Neural crest cell (in vitro differentiated cells): ENCODE measurements at regions not wholly inside any gene's neighbourhood (a gene's known extent, or its start where the extent isn't known, plus 50 kb on each side); places are given as distances from the start of the nearest gene placed in this dataset.

Source experiments
- DNase-seq: peaks from one replicate; pipeline ENCODE4 v3.0.0; 2021; ENCODE audit warnings: low read depth, mixed read lengths, low spot score
- H3K27ac Mint-ChIP-seq: one replicate; pipeline ENCODE4 v1.8.0; 2021; ENCODE audit warnings: mild to moderate bottlenecking, mixed read lengths; ENCODE audit not compliant: unreplicated experiment
- H3K27me3 Mint-ChIP-seq: 2 replicates; pipeline ENCODE4 v1.8.0; 2021; ENCODE audit warnings: low read depth, mild to moderate bottlenecking, mixed read lengths
- H3K36me3 Mint-ChIP-seq: 2 replicates; pipeline ENCODE4 v1.8.0; 2021; ENCODE audit warnings: low read depth, mild to moderate bottlenecking, mixed read lengths
- H3K4me1 Mint-ChIP-seq: 2 replicates; pipeline ENCODE4 v1.8.0; 2021; ENCODE audit warnings: mixed read lengths
- H3K4me3 Mint-ChIP-seq: one replicate; pipeline ENCODE4 v1.8.0; 2021; ENCODE audit warnings: mild to moderate bottlenecking, mixed read lengths
- H3K9me3 Mint-ChIP-seq: 2 replicates; pipeline ENCODE4 v1.8.0; 2021; ENCODE audit warnings: mixed read lengths
- TF ChIP-seq, protein P1 (sequence below): fragments of 200-600 bp; sonication (generic); conservative IDR thresholded peaks from 2 replicates; pipeline ENCODE4 v1.5.0; 2021; ENCODE audit warnings: antibody characterized with exemption, mild to moderate bottlenecking

DNA sequence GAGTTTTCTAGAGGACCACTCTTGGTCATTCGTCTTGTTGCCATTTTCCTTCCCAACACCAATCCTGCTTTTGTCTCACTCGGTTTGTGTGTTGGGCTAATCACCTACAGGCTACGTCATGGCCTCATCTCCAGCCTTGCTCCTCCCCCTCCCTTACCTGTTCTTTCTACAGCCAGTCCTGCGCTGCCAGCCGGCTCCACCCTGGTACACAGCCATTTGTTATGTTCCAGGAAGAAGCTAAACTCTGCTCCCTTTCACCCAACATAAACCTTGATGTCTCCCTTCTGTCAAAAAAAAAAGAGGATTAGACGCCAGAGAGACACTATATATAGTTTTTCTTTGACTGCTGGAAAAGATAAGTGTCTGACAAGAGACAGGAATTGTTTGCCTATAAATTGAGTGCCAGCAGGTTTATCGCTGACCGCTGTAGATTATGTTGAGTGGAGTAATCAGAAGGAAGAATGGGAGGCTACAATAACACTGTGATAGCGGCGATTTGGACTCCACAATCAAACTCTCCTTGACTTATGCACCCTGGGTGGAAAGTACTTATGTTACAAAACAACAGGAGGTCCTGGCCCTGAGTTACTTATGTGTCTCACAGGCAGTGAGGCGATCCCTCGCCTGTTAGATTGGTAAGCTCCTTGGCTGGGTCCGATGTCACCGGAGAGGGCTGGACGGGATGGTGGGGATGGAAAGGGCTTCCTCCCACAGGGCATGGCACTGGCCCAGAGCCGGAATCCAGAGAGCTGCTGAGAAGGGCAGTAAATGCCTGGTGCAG is 171.3 kb upstream of the BMPER start:
- no peaks in the 10 kb centered on the region for H3K4me1 Mint-ChIP-seq
- H3K36me3 Mint-ChIP-seq = no peaks in the 10 kb centered on the region
- DNase-seq = no peak
- TF ChIP-seq, protein P1, sequence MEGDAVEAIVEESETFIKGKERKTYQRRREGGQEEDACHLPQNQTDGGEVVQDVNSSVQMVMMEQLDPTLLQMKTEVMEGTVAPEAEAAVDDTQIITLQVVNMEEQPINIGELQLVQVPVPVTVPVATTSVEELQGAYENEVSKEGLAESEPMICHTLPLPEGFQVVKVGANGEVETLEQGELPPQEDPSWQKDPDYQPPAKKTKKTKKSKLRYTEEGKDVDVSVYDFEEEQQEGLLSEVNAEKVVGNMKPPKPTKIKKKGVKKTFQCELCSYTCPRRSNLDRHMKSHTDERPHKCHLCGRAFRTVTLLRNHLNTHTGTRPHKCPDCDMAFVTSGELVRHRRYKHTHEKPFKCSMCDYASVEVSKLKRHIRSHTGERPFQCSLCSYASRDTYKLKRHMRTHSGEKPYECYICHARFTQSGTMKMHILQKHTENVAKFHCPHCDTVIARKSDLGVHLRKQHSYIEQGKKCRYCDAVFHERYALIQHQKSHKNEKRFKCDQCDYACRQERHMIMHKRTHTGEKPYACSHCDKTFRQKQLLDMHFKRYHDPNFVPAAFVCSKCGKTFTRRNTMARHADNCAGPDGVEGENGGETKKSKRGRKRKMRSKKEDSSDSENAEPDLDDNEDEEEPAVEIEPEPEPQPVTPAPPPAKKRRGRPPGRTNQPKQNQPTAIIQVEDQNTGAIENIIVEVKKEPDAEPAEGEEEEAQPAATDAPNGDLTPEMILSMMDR = no peak
- H3K27ac Mint-ChIP-seq = no peak overlapping the region
- H3K27me3 Mint-ChIP-seq = no peaks in the 10 kb centered on the region
- no peak overlapping the region for H3K4me3 Mint-ChIP-seq
- H3K9me3 Mint-ChIP-seq = no peaks in the 10 kb centered on the region

DNA sequence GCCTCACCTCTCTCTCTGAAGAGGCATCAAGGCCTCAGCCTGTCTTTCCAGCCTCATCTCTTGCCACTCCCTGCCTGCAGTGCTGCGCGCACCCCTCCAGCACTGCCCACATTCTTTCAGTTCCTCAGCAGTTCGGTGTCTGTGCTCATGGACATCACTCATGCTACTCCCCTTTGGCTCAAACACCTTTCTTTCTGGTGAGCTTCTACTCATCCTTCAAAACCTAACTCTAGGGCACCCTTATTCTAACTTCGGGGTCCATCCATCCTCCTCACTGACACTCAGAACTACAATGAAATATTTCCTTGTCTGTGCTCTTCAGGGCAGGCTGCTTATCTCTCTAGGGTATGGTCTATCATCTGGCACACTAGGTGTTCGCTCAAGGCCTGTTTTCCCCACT is 169.9 kb upstream of the BMPER start:
- Mint-ChIP-seq H3K27me3 (no peaks in the 10 kb centered on the region), H3K27ac (no peak overlapping the region), H3K4me1 (no peaks in the 10 kb centered on the region), H3K9me3 (peaks cover 8% of the 10 kb centered on the region), H3K36me3 (no peaks in the 10 kb centered on the region), H3K4me3 (no peak overlapping the region)
- TF ChIP-seq, protein P1 = no peak
- DNase-seq = no peak

DNA sequence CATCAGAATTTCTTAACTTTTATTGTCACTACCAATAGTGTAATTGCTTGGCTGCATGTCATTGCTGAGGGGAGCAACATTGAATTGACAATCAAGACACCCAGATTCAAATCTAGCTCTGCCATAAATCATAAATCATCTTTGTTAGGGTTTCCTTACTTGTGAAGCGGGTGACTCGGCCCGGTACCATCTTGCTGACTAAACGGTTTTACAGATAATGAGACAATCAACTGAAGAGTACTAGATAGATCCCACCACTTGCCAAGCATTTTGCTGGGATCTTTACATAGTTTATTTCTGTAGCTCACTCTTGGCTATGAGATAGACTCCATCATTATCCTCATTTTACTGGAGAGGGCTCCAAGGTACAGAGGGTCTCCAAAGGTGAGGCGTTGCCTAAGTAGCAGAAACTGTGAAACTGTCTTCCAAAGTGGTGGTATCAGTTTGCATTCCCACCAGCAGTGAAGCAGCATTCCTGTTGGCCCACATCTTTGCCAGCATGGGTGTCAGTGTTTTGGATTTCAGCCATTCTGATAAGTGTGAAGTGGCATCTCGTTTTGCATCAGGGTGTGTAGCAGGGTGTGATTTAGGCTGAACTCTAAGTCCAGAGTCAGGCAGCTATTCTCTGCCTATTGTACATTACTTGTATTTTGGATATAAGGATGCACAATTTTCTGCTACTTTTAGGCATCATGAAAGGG is 168.7 kb upstream of the BMPER start:
- Mint-ChIP-seq H3K9me3 (peaks cover 8% of the 10 kb centered on the region), H3K4me1 (no peaks in the 10 kb centered on the region), H3K27ac (no peak overlapping the region), H3K4me3 (no peak overlapping the region), H3K27me3 (no peaks in the 10 kb centered on the region), H3K36me3 (no peaks in the 10 kb centered on the region)
- DNase-seq = no peak
- TF ChIP-seq, protein P1 = no peak

DNA sequence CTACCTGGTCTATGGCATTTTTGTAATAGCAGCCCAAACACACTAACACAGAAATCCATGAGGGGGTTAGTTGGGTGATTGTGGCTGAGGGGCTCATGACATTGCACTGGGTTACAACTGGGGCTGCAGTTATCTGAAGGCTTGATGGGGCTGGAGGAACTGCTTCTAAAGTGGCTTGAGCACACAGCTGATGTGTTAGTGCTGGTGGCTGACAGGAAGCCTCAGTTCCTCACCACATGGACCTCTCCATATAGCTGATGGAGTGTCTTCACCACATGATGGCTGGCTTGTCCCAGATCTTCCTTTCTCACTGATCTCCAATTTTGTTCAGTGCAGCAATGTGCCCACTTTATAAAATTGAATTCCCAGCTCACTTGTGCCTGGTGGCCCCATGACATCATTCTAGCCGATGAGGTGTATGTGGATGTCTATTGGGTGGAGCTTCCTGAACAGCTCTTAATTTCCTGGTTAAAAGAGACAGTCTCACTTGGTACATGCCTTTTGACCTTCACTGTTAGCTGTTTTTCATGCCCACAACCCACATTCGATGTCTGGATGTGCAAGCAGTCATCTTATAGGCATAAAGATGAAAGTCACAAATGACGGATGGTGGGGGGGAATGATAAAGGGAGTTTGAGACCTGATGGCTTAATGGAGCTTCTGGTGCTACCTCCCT is 166.9 kb upstream of the BMPER start:
- Mint-ChIP-seq H3K9me3 (peaks cover 8% of the 10 kb centered on the region), H3K4me3 (no peak overlapping the region), H3K4me1 (no peaks in the 10 kb centered on the region), H3K27me3 (no peaks in the 10 kb centered on the region), H3K36me3 (no peaks in the 10 kb centered on the region), H3K27ac (no peak overlapping the region)
- TF ChIP-seq, protein P1 = no peak
- no peak for DNase-seq

DNA sequence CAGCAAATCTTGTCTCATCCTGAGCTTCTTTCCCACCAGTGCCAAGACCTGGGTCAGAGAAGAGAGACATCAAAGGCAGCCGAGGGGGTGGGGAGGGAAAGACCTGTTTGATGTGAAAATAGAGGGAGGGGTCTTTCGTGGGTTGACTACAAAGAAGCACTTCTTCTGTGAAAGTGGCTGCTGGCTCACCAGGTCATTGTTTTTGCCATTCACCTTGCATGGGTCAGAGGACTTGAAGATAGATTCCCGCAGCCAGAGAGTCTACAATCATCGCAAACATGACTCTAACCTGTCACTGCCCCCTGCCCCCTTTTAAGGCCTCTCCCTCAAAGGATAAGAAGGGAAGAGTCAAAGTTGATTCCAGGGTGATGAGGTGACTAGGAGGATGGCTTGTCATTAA is 166.1 kb upstream of the BMPER start:
- H3K27ac Mint-ChIP-seq = no peak overlapping the region
- no peak overlapping the region for H3K4me3 Mint-ChIP-seq
- no peak for DNase-seq
- peaks cover 8% of the 10 kb centered on the region for H3K9me3 Mint-ChIP-seq
- no peaks in the 10 kb centered on the region for H3K4me1 Mint-ChIP-seq
- no peaks in the 10 kb centered on the region for H3K27me3 Mint-ChIP-seq
- TF ChIP-seq, protein P1 = no peak
- H3K36me3 Mint-ChIP-seq = no peaks in the 10 kb centered on the region
